ENCODE measurements at regions not wholly inside any gene's neighbourhood (a gene's known extent, or its start where the extent isn't known, plus 50 kb on each side); places are given as distances from the start of the nearest gene placed in this dataset.
A peak's percentile ranks its signal among the peaks of the same experiment; 100 is the strongest.

DNA sequence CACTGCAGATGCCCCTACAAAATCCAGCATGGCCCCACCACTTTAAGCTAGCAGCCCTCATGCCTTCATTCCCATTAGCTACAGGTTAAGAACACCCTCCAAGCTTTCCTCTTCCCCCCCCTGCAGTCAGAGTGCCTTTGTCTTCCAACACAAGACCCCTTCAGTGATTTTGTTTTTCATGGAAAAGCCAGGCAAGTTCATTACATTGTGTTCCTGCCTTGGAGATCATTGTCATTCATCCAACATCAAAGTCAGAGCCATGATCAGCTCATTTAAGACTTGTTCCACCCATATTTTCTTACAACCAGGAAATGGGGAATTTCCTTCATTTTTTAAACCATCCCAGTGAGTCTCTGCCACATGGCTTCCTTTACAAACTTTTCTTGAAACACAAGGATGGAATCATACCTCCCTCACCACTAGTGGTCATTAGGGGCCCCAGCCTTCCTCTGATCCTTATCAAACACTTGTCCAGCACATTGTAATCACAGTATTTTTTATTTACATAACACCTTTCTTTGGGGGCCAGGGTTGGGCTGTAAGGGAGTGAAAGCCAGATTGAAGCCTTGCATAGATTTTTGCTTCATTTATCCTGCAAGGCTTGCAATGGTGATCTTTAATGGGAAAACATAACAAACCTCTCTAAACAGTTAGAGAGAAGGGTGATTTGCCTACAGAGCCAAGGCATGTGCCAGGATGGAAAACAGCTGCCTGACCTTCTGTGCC, 765.3 kb downstream of the MED13L start:
- POLR2A ChIA-PET (ENCODE audit: partially characterized antibody), result no interaction called here

More for the DNA sequence above, 765.3 kb downstream of the MED13L start:
- no peak overlapping the region for H3K4ac ChIP-seq (replicated peaks; ENCODE audit: insufficient read length, low read depth, low read length)
- no peak overlapping the region for H3K27ac ChIP-seq (ENCODE audit: low read depth, low read length)
- peak overlapping the region in 1 of 2 experiments; percentile 33; a peak in 1 of 4 replicates for H3K4me2 ChIP-seq (ENCODE audit: insufficient read depth in 1 of 2, low read depth in 2 of 2, low read length in 2 of 2)
- peaks cover 5 to 9% of the 10 kb centered on the region in 2 experiments for H3K9me3 ChIP-seq (ENCODE audit: insufficient read depth in 2 of 2, low read depth in 1 of 2, low read length in 1 of 2)
- no peak overlapping the region for H2AK5ac ChIP-seq (ENCODE audit: low read depth, low read length)
- no peak for FAIRE-seq
- H3K4me3 ChIP-seq (ENCODE audit: extremely low read depth in 1 of 4, insufficient read depth in 2 of 4, low read depth in 3 of 4, low read length in 4 of 4), result no peak overlapping the region
- CTCF ChIA-PET (ENCODE audit: partially characterized antibody), result interaction anchor here (1.0 to 1.3 kb wide), 2 partner anchors 21 to 204 kb away, joined by 3 read pairs; no protein-coding TSS in a partner anchor
- DNase-seq (ENCODE audit: low read depth in 1 of 2, low spot score in 2 of 2), result no peak
- no peak overlapping the region for H3K14ac ChIP-seq (ENCODE audit: insufficient read length)
- no peak overlapping the region for H2BK5ac ChIP-seq (ENCODE audit: low read depth, low read length)
- no peak overlapping the region for H4K5ac ChIP-seq (ENCODE audit: insufficient read length, low read depth, low read length)
- H2BK20ac ChIP-seq (ENCODE audit: low read length), result no peak overlapping the region
- no peak overlapping the region for H3K9ac ChIP-seq (replicated peaks in 1 of 4; ENCODE audit: extremely low read depth in 1 of 4, low read depth in 3 of 4, low read length in 3 of 4)
- H3K79me2 ChIP-seq (ENCODE audit: control insufficient read depth in 1 of 2, insufficient read depth in 2 of 2, low read length in 2 of 2), result no peaks in the 10 kb centered on the region
- no peaks in the 10 kb centered on the region; a peak in 1 of 8 replicates for H3K36me3 ChIP-seq (ENCODE audit: control insufficient read depth in 2 of 4, insufficient read depth in 4 of 4, low read length in 3 of 4)
- no peak overlapping the region for H3K18ac ChIP-seq (ENCODE audit: extremely low read depth, low read length)
- H3K79me1 ChIP-seq (ENCODE audit: low read depth, low read length), result no peaks in the 10 kb centered on the region
- H3K56ac ChIP-seq (replicated peaks; ENCODE audit: insufficient read length, low read depth, low read length), result no peak overlapping the region
- H2BK12ac ChIP-seq (ENCODE audit: low read depth, low read length), result no peak overlapping the region; the same call in 1 of the 2 replicates
- H4K8ac ChIP-seq (ENCODE audit: extremely low read depth, insufficient read depth, low read length), result no peak overlapping the region
- no peak overlapping the region for H2BK15ac ChIP-seq (ENCODE audit: low read length)
- H3K23me2 ChIP-seq (ENCODE audit: low read depth, low read length), result no peaks in the 10 kb centered on the region; the same call in 1 of the 2 replicates
- peaks cover 0 to 22% (median 16%) of the 10 kb centered on the region in 4 experiments; a peak in 6 of 7 replicates for H3K27me3 ChIP-seq (replicated peaks in 1 of 4; ENCODE audit: control insufficient read depth in 3 of 4, extremely low read depth in 1 of 4, insufficient read depth in 3 of 4, low read length in 3 of 4)
- peaks cover 3 to 19% (median 17%) of the 10 kb centered on the region in 4 experiments; a peak in 6 of 7 replicates for H3K4me1 ChIP-seq (replicated peaks in 1 of 4; ENCODE audit: control insufficient read depth in 3 of 4, insufficient read depth in 4 of 4, low read length in 3 of 4)
- H3K23ac ChIP-seq (ENCODE audit: insufficient read length), result no peak overlapping the region
- H2AFZ ChIP-seq (ENCODE audit: low read length), result no peak overlapping the region
- no peak overlapping the region for H4K91ac ChIP-seq (replicated peaks; ENCODE audit: insufficient read length, low read length)
- H2BK120ac ChIP-seq (replicated peaks; ENCODE audit: low read depth, low read length), result peak overlapping the region; percentile 24
- H4K20me1 ChIP-seq (replicated peaks in 1 of 2; ENCODE audit: control insufficient read depth in 1 of 2, insufficient read depth in 2 of 2, low read length in 2 of 2), result no peaks in the 10 kb centered on the region
- TF ChIP-seq FOSL1 (IDR thresholded peaks at IDR 0.05; ENCODE audit: insufficient read depth, low read depth, low read length) (no peak), ZNF274 (IDR thresholded peaks at IDR 0.05; ENCODE audit: borderline replicate concordance, extremely low read depth, low read length) (no peak), CREB1 (IDR thresholded peaks at IDR 0.05) (no peak), YY1 (IDR thresholded peaks at IDR 0.05; ENCODE audit: low read depth, low read length) (0 out of 2 replicates have a peak, but pooled peaks have one; percentile 12), E2F6 (IDR thresholded peaks at IDR 0.05) (0 out of 2 replicates have a peak, but pooled peaks have one; percentile 25), MAX (IDR thresholded peaks at IDR 0.05) (0 out of 2 replicates have a peak, but pooled peaks have one; percentile 5), NANOG (IDR thresholded peaks at IDR 0.05; ENCODE audit: insufficient read depth, low read depth, low read length, poor library complexity, severe bottlenecking) (peak; percentile 68)
- TF ChIP-seq, protein P1, sequence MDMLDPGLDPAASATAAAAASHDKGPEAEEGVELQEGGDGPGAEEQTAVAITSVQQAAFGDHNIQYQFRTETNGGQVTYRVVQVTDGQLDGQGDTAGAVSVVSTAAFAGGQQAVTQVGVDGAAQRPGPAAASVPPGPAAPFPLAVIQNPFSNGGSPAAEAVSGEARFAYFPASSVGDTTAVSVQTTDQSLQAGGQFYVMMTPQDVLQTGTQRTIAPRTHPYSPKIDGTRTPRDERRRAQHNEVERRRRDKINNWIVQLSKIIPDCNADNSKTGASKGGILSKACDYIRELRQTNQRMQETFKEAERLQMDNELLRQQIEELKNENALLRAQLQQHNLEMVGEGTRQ (IDR thresholded peaks at IDR 0.05; ENCODE audit: low read length), result no peak

All from H1 (cell line).